ENCODE measurements at regions not wholly inside any gene's neighbourhood (a gene's known extent, or its start where the extent isn't known, plus 50 kb on each side); places are given as distances from the start of the nearest gene placed in this dataset.

GRCh38 chr4:180363815-180364214 is 1879.4 kb upstream of the TENM3 start:
- no peak overlapping the region for H3K4me3 ChIP-seq (ENCODE audit: low read depth, poor library complexity, severe bottlenecking)
- no peak for TF ChIP-seq POLR2A (IDR thresholded peaks at IDR 0.05)
- no peak for TF ChIP-seq CTCF (IDR thresholded peaks at IDR 0.05)
- no peak for DNase-seq (ENCODE audit: low spot score in 2 of 2)
- WGBS, 2 donors: 47 to 52% methylated on average over 5 of the region's 5 CpGs
- intact Hi-C loops (cut with DNase I; ENCODE audit: low total_unique reads): no loop called here

- intact Hi-C loops (cut with DNase I; ENCODE audit: low total_unique reads): no loop called here
- TF ChIP-seq POLR2A (IDR thresholded peaks at IDR 0.05) (no peak), CTCF (IDR thresholded peaks at IDR 0.05) (no peak)
- DNase-seq (ENCODE audit: low spot score in 2 of 2): no peak
- H3K4me3 ChIP-seq (ENCODE audit: low read depth, poor library complexity, severe bottlenecking): no peak overlapping the region
Measured at GRCh38 chr4:180372691-180373090, 1870.5 kb upstream of the TENM3 start.

GRCh38 chr4:180377741-180378140 is 1865.5 kb upstream of the TENM3 start:
- DNase-seq (ENCODE audit: low spot score in 2 of 2): no peak
- H3K4me3 ChIP-seq (ENCODE audit: low read depth, poor library complexity, severe bottlenecking): no peak overlapping the region
- 32 to 42% methylated on average over 1 of the region's 1 CpG for WGBS, 2 donors
- no peak for TF ChIP-seq CTCF (IDR thresholded peaks at IDR 0.05)
- TF ChIP-seq POLR2A (IDR thresholded peaks at IDR 0.05): no peak
- intact Hi-C loops (cut with DNase I; ENCODE audit: low total_unique reads): loop anchor here (5.0 kb wide), 1 partner anchor 1715 kb away; no protein-coding TSS in a partner anchor

- intact Hi-C loops (cut with DNase I; ENCODE audit: low total_unique reads): no loop called here
- no peak for DNase-seq (ENCODE audit: low spot score in 2 of 2)
- TF ChIP-seq CTCF (IDR thresholded peaks at IDR 0.05) (no peak), POLR2A (IDR thresholded peaks at IDR 0.05) (no peak)
- WGBS, 2 donors: 72 to 78% methylated on average over 5 of the region's 5 CpGs
- no peak overlapping the region for H3K4me3 ChIP-seq (ENCODE audit: low read depth, poor library complexity, severe bottlenecking)
Measured at GRCh38 chr4:180380733-180381132, 1862.5 kb upstream of the TENM3 start.

GRCh38 chr4:180391613-180392012 is 1851.6 kb upstream of the TENM3 start:
- WGBS, 2 donors: 95 to 98% methylated on average over 2 of the region's 2 CpGs
- no peak for DNase-seq (ENCODE audit: low spot score in 2 of 2)
- no peak overlapping the region for H3K4me3 ChIP-seq (ENCODE audit: low read depth, poor library complexity, severe bottlenecking)
- intact Hi-C loops (cut with DNase I; ENCODE audit: low total_unique reads): no loop called here
- TF ChIP-seq POLR2A (IDR thresholded peaks at IDR 0.05) (no peak), CTCF (IDR thresholded peaks at IDR 0.05) (no peak)

- H3K4me3 ChIP-seq (ENCODE audit: low read depth, poor library complexity, severe bottlenecking): no peak overlapping the region
- intact Hi-C loops (cut with DNase I; ENCODE audit: low total_unique reads): no loop called here
- TF ChIP-seq CTCF (IDR thresholded peaks at IDR 0.05) (no peak), POLR2A (IDR thresholded peaks at IDR 0.05) (no peak)
- 67 to 71% methylated on average over 2 of the region's 2 CpGs for WGBS, 2 donors
- no peak for DNase-seq (ENCODE audit: low spot score in 2 of 2)
Measured at GRCh38 chr4:180394312-180394711, 1848.9 kb upstream of the TENM3 start.
